GM12865 (cell line): ENCODE measurements at regions not wholly inside any gene's neighbourhood (a gene's known extent, or its start where the extent isn't known, plus 50 kb on each side); places are given as distances from the start of the nearest gene placed in this dataset.
A peak's percentile ranks its signal among the peaks of the same experiment; 100 is the strongest.
"Not testable (repeated sequence)": the region's sequence is repeated elsewhere in the genome, so short reads cannot be mapped to it uniquely, and the experiment has no call there.

Source experiments
- DNase-seq: peaks from one replicate; pipeline ENCODE4 v3.0.0; 2010; ENCODE audit warnings: low read depth
- H3K4me3 ChIP-seq: 2 replicates; pipeline ENCODE4 v1.5.1; 2011; ENCODE audit warnings: mild to moderate bottlenecking, low read depth, low read length, control low read depth
- TF ChIP-seq, protein P1 (sequence below): IDR thresholded peaks from 2 replicates; pipeline ENCODE4 v1.5.1; 2011; ENCODE audit warnings: low read length, control low read depth, low read depth, inconsistent platforms; ENCODE audit not compliant: insufficient read depth; ENCODE audit errors: missing control alignments

DNA sequence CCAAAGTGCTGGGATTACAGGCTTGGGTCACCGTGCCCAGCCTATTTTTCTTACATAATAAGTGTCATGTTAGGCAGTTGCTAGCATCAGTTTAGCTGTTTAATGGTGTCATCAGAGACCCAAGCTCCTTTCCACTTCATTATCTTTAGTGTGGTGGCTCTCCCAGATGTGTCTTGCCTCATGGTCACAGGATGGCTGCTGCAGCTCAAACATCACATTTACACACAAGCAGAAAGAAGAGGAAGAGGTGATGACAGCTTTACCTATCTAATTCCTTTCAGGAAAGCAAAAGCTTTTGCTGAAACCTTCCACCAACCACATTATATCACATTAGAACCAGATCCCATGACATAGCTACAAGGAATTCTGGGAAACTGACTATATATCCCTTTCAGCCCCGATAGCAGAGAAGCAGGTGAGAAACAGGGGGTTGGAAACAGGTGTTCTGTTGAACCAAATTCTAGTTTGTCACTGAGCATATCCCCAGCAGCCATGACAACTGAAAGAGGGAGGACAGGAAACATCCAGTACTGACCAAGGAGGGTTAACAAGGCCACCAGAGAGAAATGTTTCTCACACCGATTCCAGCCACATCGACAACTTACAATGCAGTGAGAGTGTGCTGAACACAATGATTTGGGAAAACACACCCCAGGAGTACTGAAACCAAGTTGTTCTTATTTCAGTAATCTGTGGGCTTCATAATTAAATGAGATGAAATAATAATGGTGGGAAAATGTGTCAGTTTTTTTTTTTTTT is 617.0 kb downstream of the UQCRFS1 start:
- TF ChIP-seq, protein P1, sequence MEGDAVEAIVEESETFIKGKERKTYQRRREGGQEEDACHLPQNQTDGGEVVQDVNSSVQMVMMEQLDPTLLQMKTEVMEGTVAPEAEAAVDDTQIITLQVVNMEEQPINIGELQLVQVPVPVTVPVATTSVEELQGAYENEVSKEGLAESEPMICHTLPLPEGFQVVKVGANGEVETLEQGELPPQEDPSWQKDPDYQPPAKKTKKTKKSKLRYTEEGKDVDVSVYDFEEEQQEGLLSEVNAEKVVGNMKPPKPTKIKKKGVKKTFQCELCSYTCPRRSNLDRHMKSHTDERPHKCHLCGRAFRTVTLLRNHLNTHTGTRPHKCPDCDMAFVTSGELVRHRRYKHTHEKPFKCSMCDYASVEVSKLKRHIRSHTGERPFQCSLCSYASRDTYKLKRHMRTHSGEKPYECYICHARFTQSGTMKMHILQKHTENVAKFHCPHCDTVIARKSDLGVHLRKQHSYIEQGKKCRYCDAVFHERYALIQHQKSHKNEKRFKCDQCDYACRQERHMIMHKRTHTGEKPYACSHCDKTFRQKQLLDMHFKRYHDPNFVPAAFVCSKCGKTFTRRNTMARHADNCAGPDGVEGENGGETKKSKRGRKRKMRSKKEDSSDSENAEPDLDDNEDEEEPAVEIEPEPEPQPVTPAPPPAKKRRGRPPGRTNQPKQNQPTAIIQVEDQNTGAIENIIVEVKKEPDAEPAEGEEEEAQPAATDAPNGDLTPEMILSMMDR, result no peak
- DNase-seq, result no peak
- no peak overlapping the region for H3K4me3 ChIP-seq

DNA sequence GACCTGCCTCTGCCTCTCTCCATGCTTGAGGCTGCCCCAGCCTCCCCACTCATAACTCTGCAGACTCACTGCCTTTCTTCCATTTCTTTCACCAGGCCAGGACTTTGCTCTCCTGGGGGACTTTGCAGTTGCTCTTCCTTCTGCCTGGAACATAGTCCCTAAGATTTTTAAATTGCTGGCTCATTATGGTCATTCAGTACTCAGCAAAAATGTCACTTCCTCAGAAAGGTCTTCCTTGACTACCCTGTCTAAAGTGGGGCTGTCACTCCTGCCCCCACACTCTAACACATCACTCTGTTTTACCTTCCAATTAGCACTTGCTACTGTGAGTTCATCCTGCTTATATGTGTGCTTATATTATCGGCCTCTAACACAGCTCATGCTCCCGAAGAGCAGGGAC is 618.2 kb downstream of the UQCRFS1 start:
- DNase-seq, result no peak
- TF ChIP-seq, protein P1, result no peak
- H3K4me3 ChIP-seq, result no peak overlapping the region

DNA sequence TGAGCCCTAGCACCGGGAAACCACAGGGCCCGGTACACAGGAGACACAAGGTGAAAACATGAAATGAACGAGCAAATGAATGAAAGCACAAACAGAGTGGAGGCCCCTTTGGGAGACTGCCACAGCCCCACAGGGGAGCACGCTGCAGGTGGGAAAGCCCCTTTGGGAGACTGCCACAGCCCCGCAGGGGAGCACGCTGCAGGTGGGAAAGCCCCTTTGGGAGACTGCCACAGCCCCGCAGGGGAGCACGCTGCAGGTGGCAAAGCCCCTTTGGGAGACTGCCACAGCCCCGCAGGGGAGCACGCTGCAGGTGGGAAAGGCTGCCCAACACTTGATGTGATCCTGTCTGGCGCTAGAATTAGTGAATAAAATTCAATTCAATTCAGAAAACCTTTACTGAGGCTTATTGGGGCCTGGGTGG is 623.0 kb downstream of the UQCRFS1 start:
- peak; percentile 11 for DNase-seq
- H3K4me3 ChIP-seq, result not testable (repeated sequence)

DNA sequence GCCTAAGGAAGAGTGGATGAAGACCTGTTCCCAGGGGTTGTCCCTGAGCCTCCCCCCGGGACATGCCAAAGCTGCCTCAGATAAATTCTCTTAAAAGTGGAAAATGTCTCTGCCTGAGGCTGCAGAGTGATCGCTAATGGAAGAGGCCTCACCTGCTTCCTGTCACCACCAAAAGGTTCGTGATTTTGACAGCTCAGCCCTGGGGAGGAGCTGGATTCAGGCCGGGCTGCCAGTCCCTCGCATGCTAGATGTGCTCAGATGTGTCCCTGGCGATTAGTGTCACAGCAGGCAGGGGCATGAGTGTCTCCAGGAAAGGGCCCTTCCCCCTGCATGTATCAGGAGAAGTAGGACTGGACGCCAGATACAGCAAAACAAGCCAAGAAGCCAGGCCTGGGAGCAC is 626.5 kb downstream of the UQCRFS1 start:
- TF ChIP-seq, protein P1, result no peak
- no peak for DNase-seq
- H3K4me3 ChIP-seq, result no peak overlapping the region

DNA sequence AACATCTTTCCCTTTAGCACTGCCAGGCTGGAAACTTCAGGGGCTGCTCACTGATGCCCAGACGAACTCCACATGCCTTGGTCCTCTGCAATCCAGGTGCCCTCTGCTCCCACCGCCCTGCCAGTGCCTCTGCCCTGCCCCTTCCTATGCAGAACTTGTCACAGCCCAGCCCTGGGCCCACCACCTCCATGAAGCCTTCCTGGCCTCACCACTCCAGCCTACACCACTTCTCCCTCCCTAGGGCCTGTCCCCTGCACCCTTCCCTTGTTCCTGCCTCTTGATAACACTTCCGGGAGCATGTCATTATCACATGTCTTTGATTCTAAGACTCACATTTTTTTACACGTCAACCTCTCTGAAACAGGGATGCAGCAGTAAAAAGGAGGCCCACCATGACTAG is 627.2 kb downstream of the UQCRFS1 start:
- TF ChIP-seq, protein P1, result no peak
- no peak for DNase-seq
- H3K4me3 ChIP-seq, result no peak overlapping the region

DNA sequence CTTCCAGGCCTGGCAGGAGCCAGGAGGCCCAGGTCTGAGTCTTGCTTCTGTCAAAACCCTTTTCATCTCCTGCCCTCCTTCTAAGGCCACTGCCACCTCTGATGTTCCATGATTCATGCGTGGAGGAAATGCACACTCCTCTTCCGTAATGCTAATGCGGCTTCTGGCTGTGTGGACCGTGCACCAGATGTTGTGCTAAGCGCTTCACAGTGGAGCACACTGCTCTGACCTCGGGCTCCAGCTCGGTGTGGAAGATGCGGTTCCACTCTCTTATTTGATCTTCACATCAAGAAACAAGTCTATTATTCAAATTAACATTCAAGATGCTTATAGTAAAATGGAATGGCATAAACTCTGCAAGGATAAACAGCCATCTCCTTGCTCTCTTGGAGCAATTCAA is 629.2 kb downstream of the UQCRFS1 start:
- H3K4me3 ChIP-seq, result no peak overlapping the region
- DNase-seq, result no peak
- TF ChIP-seq, protein P1, result no peak

DNA sequence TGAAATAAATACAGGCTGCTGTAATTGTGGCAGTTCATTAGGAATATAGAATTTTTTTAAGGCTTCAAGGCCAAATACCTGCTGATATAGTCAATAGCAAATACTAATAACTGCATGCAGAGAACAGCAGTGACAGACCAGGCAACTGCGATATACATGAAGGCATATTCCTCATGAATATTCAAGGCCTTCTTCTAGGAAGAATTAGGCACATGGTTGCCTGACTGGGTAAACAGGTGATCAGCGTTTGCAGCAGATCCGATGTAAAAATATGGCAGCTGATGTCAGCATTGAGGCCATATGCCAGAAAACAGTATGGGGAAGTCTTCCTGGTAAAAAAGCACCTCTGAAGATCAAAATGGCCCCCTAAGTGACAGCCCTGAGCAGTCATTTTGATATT is 629.7 kb downstream of the UQCRFS1 start:
- H3K4me3 ChIP-seq, result no peak overlapping the region
- no peak for DNase-seq
- TF ChIP-seq, protein P1, result no peak

DNA sequence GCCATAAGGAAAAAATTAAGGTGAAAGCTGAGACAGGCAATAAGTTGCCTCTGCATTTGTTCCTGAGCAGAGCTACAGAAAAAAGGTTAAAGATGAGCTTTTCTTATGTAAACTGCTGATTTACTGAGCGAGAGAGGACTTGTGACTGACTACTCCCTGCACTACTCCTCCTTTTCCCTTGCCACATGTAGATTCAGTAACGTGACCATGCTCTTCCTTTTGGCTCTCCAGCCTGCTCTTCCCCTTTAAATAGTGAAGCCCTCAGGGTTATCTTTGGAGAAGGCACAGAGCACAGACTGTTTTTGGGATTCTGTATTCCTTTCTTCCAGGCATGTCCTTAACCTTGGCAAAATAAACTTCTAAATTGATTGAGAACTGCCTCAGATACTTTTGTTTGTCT is 630.2 kb downstream of the UQCRFS1 start:
- no peak overlapping the region for H3K4me3 ChIP-seq
- DNase-seq, result no peak
- TF ChIP-seq, protein P1, result no peak
